ENCODE measurements at regions not wholly inside any gene's neighbourhood (a gene's known extent, or its start where the extent isn't known, plus 50 kb on each side); places are given as distances from the start of the nearest gene placed in this dataset.

DNA sequence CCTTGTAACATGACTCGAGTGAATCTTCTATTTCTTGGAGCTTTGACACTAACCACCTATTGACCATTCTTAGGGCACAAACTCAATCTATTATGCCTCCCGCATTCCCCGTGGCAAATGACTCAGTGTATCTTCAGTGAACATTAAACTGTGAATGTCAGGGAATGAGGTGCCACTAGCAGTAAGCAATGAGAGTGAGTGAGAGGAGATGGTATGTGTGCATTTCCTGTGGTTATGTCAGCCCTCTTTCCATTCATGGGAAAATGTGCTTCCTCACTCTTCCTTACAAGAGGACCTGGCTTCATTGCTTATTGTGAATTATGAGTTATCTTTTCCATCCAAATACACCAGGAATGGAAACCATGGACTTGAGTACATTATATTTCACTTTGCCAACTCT, 229.2 kb downstream of the EMP1 start:
- Histone ChIP-seq H3K27ac (ENCODE audit: low read length) (no peak overlapping the region), H3K9ac (ENCODE audit: low read length) (no peak overlapping the region), H3K36me3 (replicated peaks; ENCODE audit: insufficient read depth, low read length) (no peaks in the 10 kb centered on the region), H3K9me3 (replicated peaks; ENCODE audit: insufficient read depth, low read length) (no peaks in the 10 kb centered on the region), H3K9me2 (replicated peaks; ENCODE audit: insufficient read depth, low read length) (no peaks in the 10 kb centered on the region), H3K4me1 (ENCODE audit: low read length) (no peaks in the 10 kb centered on the region), H3K79me2 (ENCODE audit: low read length) (no peaks in the 10 kb centered on the region), H2AFZ (ENCODE audit: low read length) (no peak overlapping the region), H4K20me1 (ENCODE audit: insufficient read depth, low read length) (no peaks in the 10 kb centered on the region), H3F3A (ENCODE audit: insufficient read depth, low read length) (no peaks in the 10 kb centered on the region), H3K4me3 (ENCODE audit: low read length) (no peak overlapping the region), H3K4me2 (ENCODE audit: low read depth, low read length) (no peak overlapping the region), H3K27me3 (replicated peaks; ENCODE audit: insufficient read depth, low read length) (no peaks in the 10 kb centered on the region)
- no peak for DNase-seq
- no peak for TF ChIP-seq EZH2 (optimal IDR thresholded peaks at IDR 0.05; ENCODE audit: low read depth, low read length)
- TF ChIP-seq, protein P1, sequence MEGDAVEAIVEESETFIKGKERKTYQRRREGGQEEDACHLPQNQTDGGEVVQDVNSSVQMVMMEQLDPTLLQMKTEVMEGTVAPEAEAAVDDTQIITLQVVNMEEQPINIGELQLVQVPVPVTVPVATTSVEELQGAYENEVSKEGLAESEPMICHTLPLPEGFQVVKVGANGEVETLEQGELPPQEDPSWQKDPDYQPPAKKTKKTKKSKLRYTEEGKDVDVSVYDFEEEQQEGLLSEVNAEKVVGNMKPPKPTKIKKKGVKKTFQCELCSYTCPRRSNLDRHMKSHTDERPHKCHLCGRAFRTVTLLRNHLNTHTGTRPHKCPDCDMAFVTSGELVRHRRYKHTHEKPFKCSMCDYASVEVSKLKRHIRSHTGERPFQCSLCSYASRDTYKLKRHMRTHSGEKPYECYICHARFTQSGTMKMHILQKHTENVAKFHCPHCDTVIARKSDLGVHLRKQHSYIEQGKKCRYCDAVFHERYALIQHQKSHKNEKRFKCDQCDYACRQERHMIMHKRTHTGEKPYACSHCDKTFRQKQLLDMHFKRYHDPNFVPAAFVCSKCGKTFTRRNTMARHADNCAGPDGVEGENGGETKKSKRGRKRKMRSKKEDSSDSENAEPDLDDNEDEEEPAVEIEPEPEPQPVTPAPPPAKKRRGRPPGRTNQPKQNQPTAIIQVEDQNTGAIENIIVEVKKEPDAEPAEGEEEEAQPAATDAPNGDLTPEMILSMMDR (IDR thresholded peaks at IDR 0.05; ENCODE audit: low read length), result no peak
- no peak for TF ChIP-seq EZH2phosphoT487 (IDR thresholded peaks at IDR 0.05; ENCODE audit: low read length)

DNA sequence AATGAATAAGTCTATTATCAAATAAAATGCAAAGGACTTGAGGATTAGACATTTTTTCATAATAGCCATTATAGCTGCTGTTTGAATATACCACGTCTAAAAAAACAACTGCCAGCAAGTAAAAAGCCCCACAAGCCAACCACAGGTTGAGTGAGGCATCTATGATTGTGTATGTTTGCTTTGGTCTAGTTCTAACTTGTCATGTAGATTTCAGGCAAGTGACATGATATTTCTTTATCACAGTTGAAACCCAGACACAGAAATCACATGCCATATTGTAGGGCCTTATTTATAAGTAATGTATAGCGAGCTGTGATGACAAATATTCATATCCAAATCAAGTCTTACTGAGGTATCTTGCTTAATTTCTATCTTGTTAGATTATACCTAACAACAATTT, 225.8 kb downstream of the EMP1 start:
- H2AFZ ChIP-seq (ENCODE audit: low read length), result no peak overlapping the region
- no peaks in the 10 kb centered on the region for H3K9me2 ChIP-seq (replicated peaks; ENCODE audit: insufficient read depth, low read length)
- no peaks in the 10 kb centered on the region for H3K79me2 ChIP-seq (ENCODE audit: low read length)
- no peaks in the 10 kb centered on the region for H4K20me1 ChIP-seq (ENCODE audit: insufficient read depth, low read length)
- no peak for DNase-seq
- H3K9ac ChIP-seq (ENCODE audit: low read length), result no peak overlapping the region
- no peak overlapping the region for H3K4me2 ChIP-seq (ENCODE audit: low read depth, low read length)
- no peak for TF ChIP-seq EZH2 (optimal IDR thresholded peaks at IDR 0.05; ENCODE audit: low read depth, low read length)
- TF ChIP-seq, protein P1 (IDR thresholded peaks at IDR 0.05; ENCODE audit: low read length), result no peak
- no peak for TF ChIP-seq EZH2phosphoT487 (IDR thresholded peaks at IDR 0.05; ENCODE audit: low read length)
- no peaks in the 10 kb centered on the region for H3K9me3 ChIP-seq (replicated peaks; ENCODE audit: insufficient read depth, low read length)
- no peaks in the 10 kb centered on the region for H3K4me1 ChIP-seq (ENCODE audit: low read length)
- no peak overlapping the region for H3K27ac ChIP-seq (ENCODE audit: low read length)
- H3F3A ChIP-seq (ENCODE audit: insufficient read depth, low read length), result no peaks in the 10 kb centered on the region
- no peak overlapping the region for H3K4me3 ChIP-seq (ENCODE audit: low read length)
- no peaks in the 10 kb centered on the region for H3K36me3 ChIP-seq (replicated peaks; ENCODE audit: insufficient read depth, low read length)
- no peaks in the 10 kb centered on the region for H3K27me3 ChIP-seq (replicated peaks; ENCODE audit: insufficient read depth, low read length)

DNA sequence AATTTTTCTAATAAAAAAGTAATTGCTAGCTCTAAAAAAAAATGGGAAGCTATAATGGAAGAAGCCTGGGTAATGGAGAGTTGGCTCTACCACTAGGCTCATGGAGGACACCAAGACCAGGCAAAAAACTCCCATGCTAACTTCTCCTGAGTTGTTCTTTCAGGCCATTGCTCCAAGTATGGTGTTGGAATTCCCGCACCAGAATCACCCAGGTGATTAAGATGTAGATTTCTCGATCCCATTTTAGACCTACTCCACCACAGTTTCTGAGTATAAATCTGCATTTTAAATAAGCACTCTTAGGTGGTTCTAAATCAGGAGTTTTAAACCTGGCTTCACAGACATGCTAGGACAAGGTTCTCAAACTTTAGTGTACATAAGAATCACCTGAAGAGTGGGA, 221.0 kb downstream of the EMP1 start:
- H3K9me3 ChIP-seq (replicated peaks; ENCODE audit: insufficient read depth, low read length), result no peaks in the 10 kb centered on the region
- no peak overlapping the region for H3K27ac ChIP-seq (ENCODE audit: low read length)
- no peak for DNase-seq
- H3K36me3 ChIP-seq (replicated peaks; ENCODE audit: insufficient read depth, low read length), result no peaks in the 10 kb centered on the region
- H3K9ac ChIP-seq (ENCODE audit: low read length), result no peak overlapping the region
- no peak overlapping the region for H2AFZ ChIP-seq (ENCODE audit: low read length)
- no peaks in the 10 kb centered on the region for H3K79me2 ChIP-seq (ENCODE audit: low read length)
- H3K9me2 ChIP-seq (replicated peaks; ENCODE audit: insufficient read depth, low read length), result no peaks in the 10 kb centered on the region
- TF ChIP-seq EZH2phosphoT487 (IDR thresholded peaks at IDR 0.05; ENCODE audit: low read length), result no peak
- TF ChIP-seq, protein P1 (IDR thresholded peaks at IDR 0.05; ENCODE audit: low read length), result no peak
- TF ChIP-seq EZH2 (optimal IDR thresholded peaks at IDR 0.05; ENCODE audit: low read depth, low read length), result no peak
- no peaks in the 10 kb centered on the region for H3K27me3 ChIP-seq (replicated peaks; ENCODE audit: insufficient read depth, low read length)
- no peaks in the 10 kb centered on the region for H4K20me1 ChIP-seq (ENCODE audit: insufficient read depth, low read length)
- H3K4me1 ChIP-seq (ENCODE audit: low read length), result no peaks in the 10 kb centered on the region
- no peak overlapping the region for H3K4me2 ChIP-seq (ENCODE audit: low read depth, low read length)
- H3F3A ChIP-seq (ENCODE audit: insufficient read depth, low read length), result no peaks in the 10 kb centered on the region
- H3K4me3 ChIP-seq (ENCODE audit: low read length), result no peak overlapping the region

Data from MM.1S (cell line).